ENCODE measurements at regions not wholly inside any gene's neighbourhood (a gene's known extent, or its start where the extent isn't known, plus 50 kb on each side); places are given as distances from the start of the nearest gene placed in this dataset.
"Not testable (repeated sequence)": the region's sequence is repeated elsewhere in the genome, so short reads cannot be mapped to it uniquely, and the experiment has no call there.

GRCh38 chr2:76697439-76697838 is 824.7 kb downstream of the LRRTM4 start:
- not testable (repeated sequence) for DNase-seq

GRCh38 chr2:76692908-76693307 is 829.3 kb downstream of the LRRTM4 start:
- DNase-seq, result no peak

- no peak for DNase-seq
Measured at GRCh38 chr2:76688732-76689131, 833.4 kb downstream of the LRRTM4 start.

GRCh38 chr2:76687923-76688322 is 834.3 kb downstream of the LRRTM4 start:
- no peak for DNase-seq

GRCh38 chr2:76684756-76685155 is 837.4 kb downstream of the LRRTM4 start:
- DNase-seq, result peak; percentile 92

- no peak for DNase-seq
Measured at GRCh38 chr2:76679025-76679396, 843.2 kb downstream of the LRRTM4 start.

- no peak for DNase-seq
Measured at GRCh38 chr2:76678383-76679024, 843.7 kb downstream of the LRRTM4 start.

GRCh38 chr2:76675212-76675611 is 847.0 kb downstream of the LRRTM4 start:
- no peak for DNase-seq

GRCh38 chr2:76672798-76673197 is 849.4 kb downstream of the LRRTM4 start:
- no peak for DNase-seq

GRCh38 chr2:76669966-76670465 is 852.2 kb downstream of the LRRTM4 start:
- DNase-seq, result no peak

- no peak for DNase-seq
Measured at GRCh38 chr2:76668279-76668678, 853.9 kb downstream of the LRRTM4 start.

- DNase-seq, result no peak
Measured at GRCh38 chr2:76667821-76668271, 854.3 kb downstream of the LRRTM4 start.

GRCh38 chr2:76642129-76642528 is 880.0 kb downstream of the LRRTM4 start:
- DNase-seq, result no peak

- DNase-seq, result no peak
Measured at GRCh38 chr2:76641506-76641905, 880.7 kb downstream of the LRRTM4 start.

GRCh38 chr2:76640905-76641304 is 881.3 kb downstream of the LRRTM4 start:
- no peak for DNase-seq

- peak; percentile 24 for DNase-seq
Measured at GRCh38 chr2:76639171-76639680, 883.0 kb downstream of the LRRTM4 start.

GRCh38 chr2:76633276-76633921 is 888.8 kb downstream of the LRRTM4 start:
- DNase-seq, result no peak

GRCh38 chr2:76625101-76625500 is 897.1 kb downstream of the LRRTM4 start:
- no peak for DNase-seq

GRCh38 chr2:76613330-76613729 is 902.6 kb upstream of the GCFC2 start:
- DNase-seq, result no peak

GRCh38 chr2:76612764-76613163 is 902.0 kb upstream of the GCFC2 start:
- DNase-seq, result no peak

GRCh38 chr2:76610451-76610850 is 899.7 kb upstream of the GCFC2 start:
- no peak for DNase-seq

- DNase-seq, result peak; percentile 64
Measured at GRCh38 chr2:76599732-76600368, 889.1 kb upstream of the GCFC2 start.

- DNase-seq, result no peak
Measured at GRCh38 chr2:76584474-76584873, 873.8 kb upstream of the GCFC2 start.

GRCh38 chr2:76579911-76580310 is 869.2 kb upstream of the GCFC2 start:
- DNase-seq, result no peak
